WTC11 (cell line): ENCODE measurements at regions not wholly inside any gene's neighbourhood (a gene's known extent, or its start where the extent isn't known, plus 50 kb on each side); places are given as distances from the start of the nearest gene placed in this dataset.

ENCODE experiments used
- ATAC-seq: fragments of 200-7000 bp; cut with Tn5 transposase; 2 replicates; pipeline ENCODE4 v1.10.0; 2021; ENCODE audit warnings: mild to moderate bottlenecking, moderate library complexity
- CTCF ChIA-PET: fragments of 300-600 bp; sonication (Branson Sonifier 250); formaldehyde crosslinking; loops from one replicate; lab custom pipeline; 2021; ENCODE audit warnings: antibody characterized with exemption; lab: Charles Lee
- POLR2A ChIA-PET: fragments of 350-600 bp; sonication (Branson Sonifier 250); formaldehyde crosslinking; loops from one replicate; lab custom pipeline; 2021; ENCODE audit warnings: antibody characterized with exemption; lab: Charles Lee
- DNase-seq: peaks from one replicate; pipeline ENCODE4 v3.0.0; 2021; ENCODE audit warnings: low spot score
- H3K27ac Mint-ChIP-seq: 2 replicates; pipeline ENCODE4 v1.8.0; 2021; ENCODE audit warnings: mixed read lengths
- H3K27me3 Mint-ChIP-seq: 2 replicates; pipeline ENCODE4 v1.8.0; 2021; ENCODE audit warnings: low read depth, mild to moderate bottlenecking, moderate library complexity, mixed read lengths
- H3K36me3 Mint-ChIP-seq: 2 replicates; pipeline ENCODE4 v1.8.0; 2021; ENCODE audit warnings: mixed read lengths
- H3K4me1 Mint-ChIP-seq: 2 replicates; pipeline ENCODE4 v1.8.0; 2022; ENCODE audit warnings: mixed read lengths
- H3K4me3 Mint-ChIP-seq: 2 replicates; pipeline ENCODE4 v1.8.0; 2021; ENCODE audit warnings: mild to moderate bottlenecking, moderate library complexity, mixed read lengths
- H3K9me3 Mint-ChIP-seq: 2 replicates; pipeline ENCODE4 v1.8.0; 2021; ENCODE audit warnings: mixed read lengths
- E2F5 ChIP-seq: sonication (generic); formaldehyde crosslinking; IDR thresholded peaks from 2 replicates; pipeline ENCODE4 v1.8.1; 2022; ENCODE audit warnings: mild to moderate bottlenecking, moderate library complexity, missing genetic modification reagents
- ELF4 ChIP-seq: sonication (generic); formaldehyde crosslinking; IDR thresholded peaks from 2 replicates; pipeline ENCODE4 v1.8.1; 2022; ENCODE audit warnings: low read depth, mild to moderate bottlenecking, moderate library complexity, missing genetic modification reagents
- FOXJ3 ChIP-seq: sonication (generic); formaldehyde crosslinking; IDR thresholded peaks from 2 replicates; pipeline ENCODE4 v1.9.0; 2021; ENCODE audit warnings: missing genetic modification reagents, mild to moderate bottlenecking, borderline replicate concordance
- FOXK1 ChIP-seq: sonication (generic); formaldehyde crosslinking; IDR thresholded peaks from 2 replicates; pipeline ENCODE4 v1.8.0; 2022; ENCODE audit warnings: mild to moderate bottlenecking, moderate library complexity, missing genetic modification reagents
- FOXP1 ChIP-seq: sonication (generic); formaldehyde crosslinking; IDR thresholded peaks from 2 replicates; pipeline ENCODE4 v1.8.0; 2022; ENCODE audit warnings: missing genetic modification reagents, mild to moderate bottlenecking, moderate library complexity, borderline replicate concordance
- HMGA2 ChIP-seq: fragments of 250-450 bp; sonication (Bioruptor Pico); IDR thresholded peaks from 2 replicates; pipeline ENCODE4 v1.4.0; 2021; ENCODE audit warnings: mild to moderate bottlenecking, moderate library complexity
- NFE2L1 ChIP-seq: sonication (generic); formaldehyde crosslinking; IDR thresholded peaks from 2 replicates; pipeline ENCODE4 v1.8.1; 2023; ENCODE audit warnings: missing genetic modification reagents
- NR2C2 ChIP-seq: sonication (generic); formaldehyde crosslinking; IDR thresholded peaks from 2 replicates; pipeline ENCODE4 v1.8.0; 2022; ENCODE audit warnings: mild to moderate bottlenecking, missing genetic modification reagents
- NR3C1 ChIP-seq: sonication (generic); formaldehyde crosslinking; conservative IDR thresholded peaks from 2 replicates; pipeline ENCODE4 v1.8.1; 2023; ENCODE audit warnings: low read depth, mild to moderate bottlenecking, missing genetic modification reagents
- PRDM15 ChIP-seq: sonication (generic); formaldehyde crosslinking; IDR thresholded peaks from 2 replicates; pipeline ENCODE4 v1.8.0; 2022; ENCODE audit warnings: missing genetic modification reagents
- SOX15 ChIP-seq: fragments of 250-450 bp; sonication (Bioruptor Pico); IDR thresholded peaks from 2 replicates; pipeline ENCODE4 v1.9.0; 2021; ENCODE audit warnings: mild to moderate bottlenecking
- TCF7 ChIP-seq: sonication (generic); formaldehyde crosslinking; IDR thresholded peaks from 2 replicates; pipeline ENCODE4 v1.8.0; 2022; ENCODE audit warnings: mild to moderate bottlenecking, low read depth, missing genetic modification reagents, moderate library complexity
- ZNF219 ChIP-seq: sonication (generic); formaldehyde crosslinking; IDR thresholded peaks from 2 replicates; pipeline ENCODE4 v1.8.0; 2023; ENCODE audit warnings: missing genetic modification reagents, mild to moderate bottlenecking, borderline replicate concordance
- TF ChIP-seq, protein P1 (sequence below): sonication (generic); formaldehyde crosslinking; IDR thresholded peaks from 2 replicates; pipeline ENCODE4 v1.8.0; 2023; ENCODE audit warnings: mild to moderate bottlenecking, missing genetic modification reagents
- TF ChIP-seq, protein P2 (sequence below): sonication (generic); formaldehyde crosslinking; IDR thresholded peaks from 2 replicates; pipeline ENCODE4 v1.8.0; 2023; ENCODE audit warnings: missing genetic modification reagents, mild to moderate bottlenecking, borderline replicate concordance
- TF ChIP-seq, protein P3 (sequence below): sonication (generic); formaldehyde crosslinking; IDR thresholded peaks from 2 replicates; pipeline ENCODE4 v1.8.0; 2022; ENCODE audit warnings: mild to moderate bottlenecking, missing genetic modification reagents
- TF ChIP-seq, protein P4 (sequence below): sonication (generic); formaldehyde crosslinking; IDR thresholded peaks from 2 replicates; pipeline ENCODE4 v1.8.1; 2022; ENCODE audit warnings: low read depth, missing genetic modification reagents, borderline replicate concordance
- TF ChIP-seq, protein P5 (sequence below): fragments of 250-450 bp; sonication (Bioruptor Pico); IDR thresholded peaks from 2 replicates; pipeline ENCODE4 v1.8.0; 2021; ENCODE audit warnings: mild to moderate bottlenecking

DNA sequence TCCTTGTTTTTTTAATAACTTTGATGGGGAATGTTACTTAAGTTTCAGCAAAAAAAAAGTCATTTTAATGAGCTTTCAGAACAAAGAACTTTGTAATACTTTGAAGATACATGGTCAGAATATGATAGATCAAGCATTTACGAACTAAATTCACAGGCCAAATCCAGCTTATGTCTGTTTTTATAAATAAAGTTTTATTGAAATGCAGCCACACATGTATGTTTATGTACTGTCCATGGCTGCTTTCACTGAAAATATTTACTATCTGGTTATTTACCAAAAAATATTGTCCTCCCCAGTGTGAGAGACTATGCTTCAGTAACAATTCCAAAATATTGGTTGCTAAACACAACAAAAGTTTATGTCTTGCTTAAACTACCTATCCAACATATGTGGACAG lies 366.7 kb downstream of the PIK3R1 start:
- Mint-ChIP-seq H3K4me1 (no peaks in the 10 kb centered on the region), H3K4me3 (no peak overlapping the region), H3K36me3 (peaks cover 8% of the 10 kb centered on the region), H3K27ac (no peak overlapping the region), H3K27me3 (no peaks in the 10 kb centered on the region; the same call in 1 of the 2 replicates), H3K9me3 (peaks cover 11% of the 10 kb centered on the region)
- ATAC-seq = no peak
- DNase-seq = no peak
- TF ChIP-seq, protein P1, sequence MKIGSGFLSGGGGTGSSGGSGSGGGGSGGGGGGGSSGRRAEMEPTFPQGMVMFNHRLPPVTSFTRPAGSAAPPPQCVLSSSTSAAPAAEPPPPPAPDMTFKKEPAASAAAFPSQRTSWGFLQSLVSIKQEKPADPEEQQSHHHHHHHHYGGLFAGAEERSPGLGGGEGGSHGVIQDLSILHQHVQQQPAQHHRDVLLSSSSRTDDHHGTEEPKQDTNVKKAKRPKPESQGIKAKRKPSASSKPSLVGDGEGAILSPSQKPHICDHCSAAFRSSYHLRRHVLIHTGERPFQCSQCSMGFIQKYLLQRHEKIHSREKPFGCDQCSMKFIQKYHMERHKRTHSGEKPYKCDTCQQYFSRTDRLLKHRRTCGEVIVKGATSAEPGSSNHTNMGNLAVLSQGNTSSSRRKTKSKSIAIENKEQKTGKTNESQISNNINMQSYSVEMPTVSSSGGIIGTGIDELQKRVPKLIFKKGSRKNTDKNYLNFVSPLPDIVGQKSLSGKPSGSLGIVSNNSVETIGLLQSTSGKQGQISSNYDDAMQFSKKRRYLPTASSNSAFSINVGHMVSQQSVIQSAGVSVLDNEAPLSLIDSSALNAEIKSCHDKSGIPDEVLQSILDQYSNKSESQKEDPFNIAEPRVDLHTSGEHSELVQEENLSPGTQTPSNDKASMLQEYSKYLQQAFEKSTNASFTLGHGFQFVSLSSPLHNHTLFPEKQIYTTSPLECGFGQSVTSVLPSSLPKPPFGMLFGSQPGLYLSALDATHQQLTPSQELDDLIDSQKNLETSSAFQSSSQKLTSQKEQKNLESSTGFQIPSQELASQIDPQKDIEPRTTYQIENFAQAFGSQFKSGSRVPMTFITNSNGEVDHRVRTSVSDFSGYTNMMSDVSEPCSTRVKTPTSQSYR (CRISPR knock-in tag) = no peak
- TF ChIP-seq FOXK1 = no peak
- no peak for TF ChIP-seq NFE2L1 (CRISPR knock-in tag)
- TF ChIP-seq NR2C2 (CRISPR knock-in tag) = no peak
- no peak for TF ChIP-seq FOXP1
- no peak for TF ChIP-seq ZNF219 (CRISPR knock-in tag)
- no peak for TF ChIP-seq TCF7
- TF ChIP-seq, protein P2, sequence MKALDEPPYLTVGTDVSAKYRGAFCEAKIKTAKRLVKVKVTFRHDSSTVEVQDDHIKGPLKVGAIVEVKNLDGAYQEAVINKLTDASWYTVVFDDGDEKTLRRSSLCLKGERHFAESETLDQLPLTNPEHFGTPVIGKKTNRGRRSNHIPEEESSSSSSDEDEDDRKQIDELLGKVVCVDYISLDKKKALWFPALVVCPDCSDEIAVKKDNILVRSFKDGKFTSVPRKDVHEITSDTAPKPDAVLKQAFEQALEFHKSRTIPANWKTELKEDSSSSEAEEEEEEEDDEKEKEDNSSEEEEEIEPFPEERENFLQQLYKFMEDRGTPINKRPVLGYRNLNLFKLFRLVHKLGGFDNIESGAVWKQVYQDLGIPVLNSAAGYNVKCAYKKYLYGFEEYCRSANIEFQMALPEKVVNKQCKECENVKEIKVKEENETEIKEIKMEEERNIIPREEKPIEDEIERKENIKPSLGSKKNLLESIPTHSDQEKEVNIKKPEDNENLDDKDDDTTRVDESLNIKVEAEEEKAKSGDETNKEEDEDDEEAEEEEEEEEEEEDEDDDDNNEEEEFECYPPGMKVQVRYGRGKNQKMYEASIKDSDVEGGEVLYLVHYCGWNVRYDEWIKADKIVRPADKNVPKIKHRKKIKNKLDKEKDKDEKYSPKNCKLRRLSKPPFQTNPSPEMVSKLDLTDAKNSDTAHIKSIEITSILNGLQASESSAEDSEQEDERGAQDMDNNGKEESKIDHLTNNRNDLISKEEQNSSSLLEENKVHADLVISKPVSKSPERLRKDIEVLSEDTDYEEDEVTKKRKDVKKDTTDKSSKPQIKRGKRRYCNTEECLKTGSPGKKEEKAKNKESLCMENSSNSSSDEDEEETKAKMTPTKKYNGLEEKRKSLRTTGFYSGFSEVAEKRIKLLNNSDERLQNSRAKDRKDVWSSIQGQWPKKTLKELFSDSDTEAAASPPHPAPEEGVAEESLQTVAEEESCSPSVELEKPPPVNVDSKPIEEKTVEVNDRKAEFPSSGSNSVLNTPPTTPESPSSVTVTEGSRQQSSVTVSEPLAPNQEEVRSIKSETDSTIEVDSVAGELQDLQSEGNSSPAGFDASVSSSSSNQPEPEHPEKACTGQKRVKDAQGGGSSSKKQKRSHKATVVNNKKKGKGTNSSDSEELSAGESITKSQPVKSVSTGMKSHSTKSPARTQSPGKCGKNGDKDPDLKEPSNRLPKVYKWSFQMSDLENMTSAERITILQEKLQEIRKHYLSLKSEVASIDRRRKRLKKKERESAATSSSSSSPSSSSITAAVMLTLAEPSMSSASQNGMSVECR (CRISPR knock-in tag) = no peak
- TF ChIP-seq, protein P3, sequence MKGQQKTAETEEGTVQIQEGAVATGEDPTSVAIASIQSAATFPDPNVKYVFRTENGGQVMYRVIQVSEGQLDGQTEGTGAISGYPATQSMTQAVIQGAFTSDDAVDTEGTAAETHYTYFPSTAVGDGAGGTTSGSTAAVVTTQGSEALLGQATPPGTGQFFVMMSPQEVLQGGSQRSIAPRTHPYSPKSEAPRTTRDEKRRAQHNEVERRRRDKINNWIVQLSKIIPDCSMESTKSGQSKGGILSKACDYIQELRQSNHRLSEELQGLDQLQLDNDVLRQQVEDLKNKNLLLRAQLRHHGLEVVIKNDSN (CRISPR knock-in tag) = no peak
- TF ChIP-seq FOXJ3 (CRISPR knock-in tag) = no peak
- TF ChIP-seq SOX15 (CRISPR knock-in tag) = no peak
- TF ChIP-seq, protein P4, sequence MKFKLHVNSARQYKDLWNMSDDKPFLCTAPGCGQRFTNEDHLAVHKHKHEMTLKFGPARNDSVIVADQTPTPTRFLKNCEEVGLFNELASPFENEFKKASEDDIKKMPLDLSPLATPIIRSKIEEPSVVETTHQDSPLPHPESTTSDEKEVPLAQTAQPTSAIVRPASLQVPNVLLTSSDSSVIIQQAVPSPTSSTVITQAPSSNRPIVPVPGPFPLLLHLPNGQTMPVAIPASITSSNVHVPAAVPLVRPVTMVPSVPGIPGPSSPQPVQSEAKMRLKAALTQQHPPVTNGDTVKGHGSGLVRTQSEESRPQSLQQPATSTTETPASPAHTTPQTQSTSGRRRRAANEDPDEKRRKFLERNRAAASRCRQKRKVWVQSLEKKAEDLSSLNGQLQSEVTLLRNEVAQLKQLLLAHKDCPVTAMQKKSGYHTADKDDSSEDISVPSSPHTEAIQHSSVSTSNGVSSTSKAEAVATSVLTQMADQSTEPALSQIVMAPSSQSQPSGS (CRISPR knock-in tag) = no peak
- TF ChIP-seq, protein P5, sequence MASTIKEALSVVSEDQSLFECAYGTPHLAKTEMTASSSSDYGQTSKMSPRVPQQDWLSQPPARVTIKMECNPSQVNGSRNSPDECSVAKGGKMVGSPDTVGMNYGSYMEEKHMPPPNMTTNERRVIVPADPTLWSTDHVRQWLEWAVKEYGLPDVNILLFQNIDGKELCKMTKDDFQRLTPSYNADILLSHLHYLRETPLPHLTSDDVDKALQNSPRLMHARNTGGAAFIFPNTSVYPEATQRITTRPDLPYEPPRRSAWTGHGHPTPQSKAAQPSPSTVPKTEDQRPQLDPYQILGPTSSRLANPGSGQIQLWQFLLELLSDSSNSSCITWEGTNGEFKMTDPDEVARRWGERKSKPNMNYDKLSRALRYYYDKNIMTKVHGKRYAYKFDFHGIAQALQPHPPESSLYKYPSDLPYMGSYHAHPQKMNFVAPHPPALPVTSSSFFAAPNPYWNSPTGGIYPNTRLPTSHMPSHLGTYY = no peak
- no peak for TF ChIP-seq NR3C1 (CRISPR knock-in tag)
- ChIA-PET CTCF (no interaction called here), POLR2A (no interaction called here)

DNA sequence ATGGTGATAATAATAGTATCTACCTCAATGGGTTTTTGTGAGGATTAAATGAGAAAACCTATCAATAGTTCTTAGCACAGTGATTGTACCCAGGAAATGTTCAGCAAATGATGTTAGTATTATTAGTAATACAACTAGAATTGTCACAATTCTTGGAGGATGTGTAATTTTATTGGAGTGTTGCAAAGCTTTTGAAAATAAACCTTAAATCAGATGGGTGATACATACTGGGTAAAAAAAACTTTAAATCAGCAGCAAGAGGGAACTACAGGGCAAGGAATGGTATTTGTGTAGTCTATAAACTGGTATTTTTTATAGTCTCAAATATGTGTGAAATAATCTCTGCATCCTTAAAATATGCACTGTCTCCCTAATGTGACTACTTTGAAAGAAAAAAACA lies 371.6 kb downstream of the PIK3R1 start:
- CTCF ChIA-PET = no interaction called here
- POLR2A ChIA-PET = no interaction called here
- Mint-ChIP-seq H3K27ac (no peak overlapping the region), H3K4me3 (no peak overlapping the region), H3K36me3 (no peaks in the 10 kb centered on the region), H3K4me1 (no peaks in the 10 kb centered on the region), H3K9me3 (no peaks in the 10 kb centered on the region; the same call in 1 of the 2 replicates), H3K27me3 (no peaks in the 10 kb centered on the region)
- DNase-seq (no peak), ATAC-seq (no peak)
- TF ChIP-seq NFE2L1 (CRISPR knock-in tag) (no peak), ELF4 (no peak), HMGA2 (CRISPR knock-in tag) (no peak), E2F5 (no peak), FOXJ3 (CRISPR knock-in tag) (no peak), PRDM15 (CRISPR knock-in tag) (no peak)
